Kidney epithelial cell (primary cell): ENCODE measurements at regions not wholly inside any gene's neighbourhood (a gene's known extent, or its start where the extent isn't known, plus 50 kb on each side); places are given as distances from the start of the nearest gene placed in this dataset.
"Not testable (repeated sequence)": the region's sequence is repeated elsewhere in the genome, so short reads cannot be mapped to it uniquely, and the experiment has no call there.

Source experiments
- DNase-seq: peaks from one replicate; pipeline ENCODE4 v3.0.0-alpha.2; 2010; ENCODE audit warnings: low read depth
- H3K27me3 ChIP-seq: 2 replicates; pipeline ENCODE4 v1.6.0; 2011; ENCODE audit warnings: low read length; ENCODE audit not compliant: control insufficient read depth, insufficient read depth
- H3K36me3 ChIP-seq: 2 replicates; pipeline ENCODE4 v1.5.1; 2011; ENCODE audit warnings: low read length; ENCODE audit not compliant: control insufficient read depth, insufficient read depth
- H3K4me3 ChIP-seq: 2 replicates; pipeline ENCODE4 v1.5.1; 2011; ENCODE audit warnings: low read depth, mild to moderate bottlenecking, control low read depth, low read length
- CTCF ChIP-seq: IDR thresholded peaks from 2 replicates; pipeline ENCODE4 v1.5.1; 2011; ENCODE audit warnings: mild to moderate bottlenecking, moderate library complexity, low read length, control low read depth, inconsistent platforms; ENCODE audit not compliant: insufficient read depth, poor library complexity, severe bottlenecking

GRCh38 chr6:66499851-66500250, 792.8 kb upstream of the EYS start:
- H3K4me3 ChIP-seq, result no peak overlapping the region
- H3K27me3 ChIP-seq, result no peaks in the 10 kb centered on the region
- DNase-seq, result no peak
- TF ChIP-seq CTCF, result no peak
- no peaks in the 10 kb centered on the region for H3K36me3 ChIP-seq

GRCh38 chr6:66496659-66497058, 789.6 kb upstream of the EYS start:
- DNase-seq, result no peak
- no peaks in the 10 kb centered on the region for H3K27me3 ChIP-seq
- no peaks in the 10 kb centered on the region for H3K36me3 ChIP-seq
- TF ChIP-seq CTCF, result peak; percentile 12
- no peak overlapping the region for H3K4me3 ChIP-seq

- not testable (repeated sequence) for H3K36me3 ChIP-seq, H3K27me3 ChIP-seq, DNase-seq, H3K4me3 ChIP-seq
Observed at GRCh38 chr6:66494643-66495042, 787.6 kb upstream of the EYS start.

GRCh38 chr6:66489269-66489987, 782.4 kb upstream of the EYS start:
- no peak for DNase-seq
- no peak overlapping the region for H3K4me3 ChIP-seq
- no peaks in the 10 kb centered on the region for H3K36me3 ChIP-seq
- TF ChIP-seq CTCF, result no peak
- H3K27me3 ChIP-seq, result no peaks in the 10 kb centered on the region

- DNase-seq, result no peak
- no peak for TF ChIP-seq CTCF
- Histone ChIP-seq H3K4me3 (no peak overlapping the region), H3K27me3 (no peaks in the 10 kb centered on the region), H3K36me3 (no peaks in the 10 kb centered on the region)
Observed at GRCh38 chr6:66481216-66481615, 774.2 kb upstream of the EYS start.

GRCh38 chr6:66478705-66479104, 771.7 kb upstream of the EYS start:
- H3K4me3 ChIP-seq, result no peak overlapping the region
- no peaks in the 10 kb centered on the region for H3K27me3 ChIP-seq
- no peak for TF ChIP-seq CTCF
- DNase-seq, result no peak
- H3K36me3 ChIP-seq, result no peaks in the 10 kb centered on the region
